ENCODE measurements at regions not wholly inside any gene's neighbourhood (a gene's known extent, or its start where the extent isn't known, plus 50 kb on each side); places are given as distances from the start of the nearest gene placed in this dataset.

- H3K27ac ChIP-seq (ENCODE audit: low read depth, low read length, poor library complexity, severe bottlenecking) = no peak overlapping the region
- no peak overlapping the region for H3K4me2 ChIP-seq (ENCODE audit: low read length)
- no peaks in the 10 kb centered on the region for H3K9me3 ChIP-seq (ENCODE audit: low read length)
- no peak overlapping the region for H3K4me3 ChIP-seq (ENCODE audit: low read depth, low read length, poor library complexity, severe bottlenecking)
- ChIA-PET CTCF (ENCODE audit: unreplicated experiment) (no interaction called here), POLR2A (interaction anchor here (0.6 kb wide), 1 partner anchor 902 kb away, joined by 4 read pairs; no protein-coding TSS in a partner anchor)
- H3K9me2 ChIP-seq (ENCODE audit: insufficient read depth, low read length) = no peaks in the 10 kb centered on the region
- H3K36me3 ChIP-seq (ENCODE audit: insufficient read depth, low read length) = no peaks in the 10 kb centered on the region
- no peaks in the 10 kb centered on the region for H3K4me1 ChIP-seq (ENCODE audit: insufficient read depth, low read length, poor library complexity, severe bottlenecking)
- TF ChIP-seq CTCF (conservative IDR thresholded peaks at IDR 0.05; ENCODE audit: low read length) (no peak), EZH2phosphoT487 (IDR thresholded peaks at IDR 0.05; ENCODE audit: borderline replicate concordance, low read depth, low read length) (no peak)
- H2AFZ ChIP-seq (ENCODE audit: low read length) = no peak overlapping the region
- H3K79me2 ChIP-seq (ENCODE audit: insufficient read depth, low read depth, low read length) = no peaks in the 10 kb centered on the region
- BruUV-seq (replicated peaks) = no TSS peak
- no peaks in the 10 kb centered on the region for H4K20me1 ChIP-seq (ENCODE audit: insufficient read depth, low read length)
- intact Hi-C loops (cut with micrococcal nuclease; ENCODE audit: unreplicated experiment) = no loop called here
- no peak for DNase-seq (ENCODE audit: low spot score)
These were observed 97.7 kb downstream of the XCL2 start for GRCh38 chr1:168446081-168446480.

DNA sequence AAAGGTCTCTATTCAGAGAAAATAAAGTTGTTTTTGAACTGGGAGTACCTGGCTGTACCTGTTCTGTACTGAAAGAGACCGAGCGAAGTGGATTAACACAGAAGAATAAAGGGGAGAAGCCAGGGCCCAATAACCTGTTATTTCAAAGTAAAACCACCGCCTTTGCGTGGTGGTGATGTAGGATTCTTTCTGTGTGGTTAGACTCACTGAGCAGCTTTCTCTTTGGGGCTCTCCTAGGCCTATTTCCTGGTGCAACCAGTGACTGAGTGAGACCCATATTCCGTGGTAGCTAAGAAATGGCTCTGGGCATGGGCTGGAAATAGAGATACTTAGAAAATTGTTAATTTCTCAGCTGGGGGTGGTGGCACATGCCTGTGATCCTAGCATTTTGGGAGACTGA, 99.9 kb downstream of the XCL2 start:
- Histone ChIP-seq H3K4me1 (ENCODE audit: insufficient read depth, low read length, poor library complexity, severe bottlenecking) (no peaks in the 10 kb centered on the region), H3K9me2 (ENCODE audit: insufficient read depth, low read length) (no peaks in the 10 kb centered on the region), H3K27ac (ENCODE audit: low read depth, low read length, poor library complexity, severe bottlenecking) (no peak overlapping the region), H3K4me2 (ENCODE audit: low read length) (no peak overlapping the region), H4K20me1 (ENCODE audit: insufficient read depth, low read length) (no peaks in the 10 kb centered on the region), H3K9me3 (ENCODE audit: low read length) (no peaks in the 10 kb centered on the region), H3K79me2 (ENCODE audit: insufficient read depth, low read depth, low read length) (no peaks in the 10 kb centered on the region), H3K36me3 (ENCODE audit: insufficient read depth, low read length) (no peaks in the 10 kb centered on the region), H3K4me3 (ENCODE audit: low read depth, low read length, poor library complexity, severe bottlenecking) (no peak overlapping the region), H2AFZ (ENCODE audit: low read length) (no peak overlapping the region)
- CTCF ChIA-PET (ENCODE audit: unreplicated experiment) = no interaction called here
- POLR2A ChIA-PET = interaction anchor here (0.6 to 0.9 kb wide), 2 partner anchors 12 to 184 kb away, joined by 5 read pairs; no protein-coding TSS in a partner anchor
- intact Hi-C loops (cut with micrococcal nuclease; ENCODE audit: unreplicated experiment) = no loop called here
- TF ChIP-seq CTCF (conservative IDR thresholded peaks at IDR 0.05; ENCODE audit: low read length) = no peak
- no peak for TF ChIP-seq EZH2phosphoT487 (IDR thresholded peaks at IDR 0.05; ENCODE audit: borderline replicate concordance, low read depth, low read length)
- DNase-seq (ENCODE audit: low spot score) = no peak
- no TSS peak for BruUV-seq (replicated peaks)

DNA sequence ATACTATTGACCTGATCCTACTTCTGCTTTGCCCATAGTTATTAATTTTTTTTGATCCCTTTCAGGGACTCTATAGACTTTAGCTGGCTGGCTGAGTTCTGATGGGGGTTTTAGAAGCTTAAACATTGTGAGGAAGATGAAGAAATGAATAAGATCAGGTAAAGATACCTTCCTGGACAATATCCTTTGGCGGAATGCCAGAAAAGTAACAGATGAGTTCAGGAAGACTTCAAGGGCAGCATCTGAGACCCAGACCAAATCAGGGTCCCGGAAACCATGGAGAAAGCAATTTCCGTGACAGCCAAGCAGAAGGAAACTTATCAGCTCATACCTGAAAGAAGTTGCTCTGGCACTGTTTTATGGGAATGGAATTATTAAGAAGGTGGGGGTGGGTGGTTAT, 100.4 kb downstream of the XCL2 start:
- no peaks in the 10 kb centered on the region for H3K9me3 ChIP-seq (ENCODE audit: low read length)
- ChIA-PET POLR2A (interaction anchor here (0.9 kb wide), 1 partner anchor 12 kb away, joined by 5 read pairs; no protein-coding TSS in a partner anchor), CTCF (ENCODE audit: unreplicated experiment) (no interaction called here)
- H3K27ac ChIP-seq (ENCODE audit: low read depth, low read length, poor library complexity, severe bottlenecking) = no peak overlapping the region
- H3K4me2 ChIP-seq (ENCODE audit: low read length) = no peak overlapping the region
- H3K36me3 ChIP-seq (ENCODE audit: insufficient read depth, low read length) = no peaks in the 10 kb centered on the region
- TF ChIP-seq CTCF (conservative IDR thresholded peaks at IDR 0.05; ENCODE audit: low read length) = no peak
- TF ChIP-seq EZH2phosphoT487 (IDR thresholded peaks at IDR 0.05; ENCODE audit: borderline replicate concordance, low read depth, low read length) = no peak
- H4K20me1 ChIP-seq (ENCODE audit: insufficient read depth, low read length) = no peaks in the 10 kb centered on the region
- no TSS peak for BruUV-seq (replicated peaks)
- H2AFZ ChIP-seq (ENCODE audit: low read length) = no peak overlapping the region
- no peak overlapping the region for H3K4me3 ChIP-seq (ENCODE audit: low read depth, low read length, poor library complexity, severe bottlenecking)
- H3K9me2 ChIP-seq (ENCODE audit: insufficient read depth, low read length) = no peaks in the 10 kb centered on the region
- no peak for DNase-seq (ENCODE audit: low spot score)
- no peaks in the 10 kb centered on the region for H3K79me2 ChIP-seq (ENCODE audit: insufficient read depth, low read depth, low read length)
- no peaks in the 10 kb centered on the region for H3K4me1 ChIP-seq (ENCODE audit: insufficient read depth, low read length, poor library complexity, severe bottlenecking)
- intact Hi-C loops (cut with micrococcal nuclease; ENCODE audit: unreplicated experiment) = no loop called here

Data from OCI-LY7 (cell line).